ENCODE measurements at regions not wholly inside any gene's neighbourhood (a gene's known extent, or its start where the extent isn't known, plus 50 kb on each side); places are given as distances from the start of the nearest gene placed in this dataset.

GRCh38 chr4:61068060-61068459, 132.1 kb upstream of the ADGRL3 start:
- TF ChIP-seq FOXJ3 (CRISPR knock-in tag; IDR thresholded peaks at IDR 0.05; ENCODE audit: borderline replicate concordance) (no peak), TRIM24 (CRISPR knock-in tag; IDR thresholded peaks at IDR 0.05) (no peak), RBM39 (IDR thresholded peaks at IDR 0.05; ENCODE audit: low read depth, low read length, poor library complexity, severe bottlenecking) (no peak), CTCF (CRISPR knock-in tag; IDR thresholded peaks at IDR 0.05) (no peak), ZNF333 (CRISPR knock-in tag; IDR thresholded peaks at IDR 0.05; ENCODE audit: borderline replicate concordance) (no peak), TBP (CRISPR knock-in tag; IDR thresholded peaks at IDR 0.05) (no peak), POLR2A (IDR thresholded peaks at IDR 0.05; ENCODE audit: insufficient read depth in 1 of 2, low read depth in 2 of 2, low read length in 2 of 2) (no peak), CHD2 (IDR thresholded peaks at IDR 0.05; ENCODE audit: low read depth, low read length) (no peak)
